Pons (tissue), 1 donor: ENCODE measurements at regions not wholly inside any gene's neighbourhood (a gene's known extent, or its start where the extent isn't known, plus 50 kb on each side); places are given as distances from the start of the nearest gene placed in this dataset.

Source experiments
- DNase-seq: peaks from one replicate; pipeline ENCODE4 v3.0.0-alpha.2; 2016; ENCODE audit warnings: low spot score

- DNase-seq, result peak; percentile 9
Observed at GRCh38 chr20:59403962-59404314, 103.5 kb downstream of the EDN3 start.

DNA sequence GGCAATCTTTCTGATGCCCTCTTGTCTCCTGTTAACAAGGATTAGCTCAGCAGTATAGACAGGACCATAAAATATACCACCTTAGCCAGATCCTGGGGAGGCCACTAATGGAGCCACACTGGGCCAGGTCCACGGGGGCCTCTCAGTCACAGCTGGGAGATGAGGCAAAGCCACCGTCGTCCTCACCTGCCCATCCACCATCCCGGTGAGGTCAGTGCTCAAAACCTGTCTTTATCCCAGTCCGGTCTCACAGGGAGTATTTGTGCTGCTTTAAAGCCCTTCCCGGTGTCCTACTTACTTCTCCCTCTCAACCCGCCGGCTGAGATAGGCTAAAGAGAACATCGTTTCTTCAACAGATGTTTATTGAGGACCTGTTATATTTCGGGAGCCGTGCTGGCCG, 104.3 kb downstream of the EDN3 start:
- DNase-seq, result no peak

- DNase-seq, result no peak
Observed at GRCh38 chr20:59405226-59406200, 105.1 kb downstream of the EDN3 start.

DNA sequence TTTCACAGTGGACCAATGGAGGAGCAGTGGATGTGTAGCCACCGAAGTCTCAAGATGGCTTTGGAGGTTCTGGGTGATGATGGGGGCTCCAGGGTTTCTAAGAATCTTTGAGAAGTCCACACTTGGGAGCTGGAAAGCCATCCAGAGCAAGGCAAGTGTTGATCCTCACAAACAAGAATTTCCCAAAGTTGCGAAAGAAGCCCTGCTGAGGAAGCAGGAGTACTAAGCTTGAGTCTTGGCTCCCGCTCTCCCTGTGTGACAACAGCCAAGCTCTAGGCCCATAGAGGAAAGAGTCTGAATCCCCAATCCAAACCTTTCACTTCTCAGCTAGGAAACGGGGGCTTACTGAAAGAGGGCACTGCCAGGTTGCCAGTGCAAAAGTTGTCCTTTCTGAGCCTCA, 106.0 kb downstream of the EDN3 start:
- no peak for DNase-seq

- DNase-seq, result no peak
Observed at GRCh38 chr20:59411170-59411569, 110.8 kb downstream of the EDN3 start.

DNA sequence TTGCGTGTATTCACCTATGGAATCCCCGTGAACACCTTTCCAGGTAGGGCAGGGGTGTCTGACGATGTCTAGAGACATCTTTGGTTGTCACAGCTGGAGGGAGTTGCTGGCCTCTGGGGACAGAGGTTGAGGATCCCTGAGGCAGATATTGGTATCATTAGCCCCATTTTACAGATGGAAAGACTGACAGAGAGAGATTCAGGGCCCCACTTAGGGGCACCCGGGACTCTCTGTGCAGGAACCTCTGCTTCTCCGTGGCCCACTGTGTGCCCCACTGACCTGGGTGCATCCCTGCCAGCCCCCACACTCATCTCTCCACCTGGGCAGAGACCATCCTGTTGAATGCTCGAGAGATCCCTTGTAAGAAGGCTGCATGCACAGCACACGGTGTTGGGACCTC, 111.2 kb downstream of the EDN3 start:
- no peak for DNase-seq

DNA sequence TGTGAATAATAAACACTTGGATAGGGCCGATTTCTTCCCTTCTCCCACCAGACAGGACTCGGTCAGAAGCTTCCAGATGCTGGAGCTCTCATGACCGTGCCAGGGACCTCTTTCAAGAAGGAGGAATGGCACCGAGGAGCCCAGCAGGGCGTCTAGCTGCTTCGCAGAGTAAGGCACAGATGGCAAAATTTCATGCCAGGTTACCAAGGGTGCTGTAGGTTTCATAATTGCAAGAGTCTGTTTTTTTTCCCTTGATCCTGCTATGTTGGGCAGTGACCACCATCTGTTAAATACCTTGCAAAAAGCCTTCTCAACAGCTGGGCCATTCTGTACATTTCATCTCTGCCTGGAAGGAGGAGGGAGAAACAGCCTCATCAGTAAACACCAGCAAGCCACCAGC, 111.8 kb downstream of the EDN3 start:
- DNase-seq, result no peak

GRCh38 chr20:59412875-59413284, 112.5 kb downstream of the EDN3 start:
- DNase-seq, result no peak

DNA sequence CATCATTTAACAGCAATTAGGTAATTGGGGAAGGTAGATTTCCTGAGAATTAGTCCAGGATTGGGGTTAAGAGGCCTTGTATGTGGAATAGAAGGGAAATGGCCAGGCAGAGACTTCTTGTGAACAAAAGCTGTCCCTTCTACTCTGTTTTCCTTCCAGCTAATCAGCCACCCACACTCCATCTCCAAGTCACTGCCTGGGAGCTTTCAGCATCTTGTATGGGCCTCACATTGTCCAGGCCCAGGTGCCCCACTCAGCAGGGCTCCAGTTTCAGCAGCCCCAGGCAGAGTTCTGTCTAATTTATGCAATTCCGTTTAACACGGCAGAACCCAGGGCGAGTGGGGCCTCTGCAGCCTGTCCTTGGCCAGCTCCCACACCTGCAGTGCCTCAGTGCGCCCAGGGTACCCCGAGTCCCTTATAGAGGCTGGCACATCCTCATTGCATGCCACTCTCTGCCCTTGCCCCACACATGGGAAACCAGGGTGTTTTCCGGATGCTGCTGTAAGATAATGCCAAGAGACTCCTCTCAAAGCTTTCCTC, 113.0 kb downstream of the EDN3 start:
- no peak for DNase-seq

DNA sequence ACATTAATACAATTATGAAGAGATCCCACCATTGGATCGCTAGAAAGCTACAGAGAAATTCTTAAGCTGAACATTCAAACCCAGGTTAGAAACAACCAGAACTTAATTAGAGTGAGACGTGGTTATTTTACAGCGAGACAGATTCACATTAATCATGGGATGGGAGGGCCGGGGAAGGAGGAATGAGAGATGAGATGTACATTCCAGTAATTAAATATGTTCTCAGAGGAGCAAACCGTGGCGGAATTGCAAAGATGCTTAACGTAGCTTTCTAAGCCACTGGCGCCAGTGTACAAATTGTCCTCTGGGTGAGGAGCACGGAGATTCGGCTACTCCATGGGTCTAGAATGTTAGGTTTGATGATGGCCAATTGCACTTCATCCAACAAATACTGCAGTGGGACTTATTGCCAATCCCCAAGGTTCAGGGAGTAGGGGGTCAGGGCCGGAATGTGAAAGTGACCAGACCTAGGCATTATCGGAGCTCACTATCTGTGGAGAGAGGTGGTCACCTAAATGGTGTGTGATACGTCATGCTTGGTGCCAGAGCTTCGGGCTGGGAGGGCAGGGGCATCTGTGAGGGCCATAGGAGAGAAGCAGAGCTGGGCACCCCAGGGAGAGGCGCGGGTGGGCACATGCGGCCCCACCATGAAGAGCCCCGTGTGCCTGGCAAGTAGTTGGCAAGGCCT, 114.7 kb downstream of the EDN3 start:
- no peak for DNase-seq

GRCh38 chr20:59416916-59417315, 116.5 kb downstream of the EDN3 start:
- DNase-seq, result no peak

GRCh38 chr20:59421089-59421488, 120.7 kb downstream of the EDN3 start:
- DNase-seq, result no peak

DNA sequence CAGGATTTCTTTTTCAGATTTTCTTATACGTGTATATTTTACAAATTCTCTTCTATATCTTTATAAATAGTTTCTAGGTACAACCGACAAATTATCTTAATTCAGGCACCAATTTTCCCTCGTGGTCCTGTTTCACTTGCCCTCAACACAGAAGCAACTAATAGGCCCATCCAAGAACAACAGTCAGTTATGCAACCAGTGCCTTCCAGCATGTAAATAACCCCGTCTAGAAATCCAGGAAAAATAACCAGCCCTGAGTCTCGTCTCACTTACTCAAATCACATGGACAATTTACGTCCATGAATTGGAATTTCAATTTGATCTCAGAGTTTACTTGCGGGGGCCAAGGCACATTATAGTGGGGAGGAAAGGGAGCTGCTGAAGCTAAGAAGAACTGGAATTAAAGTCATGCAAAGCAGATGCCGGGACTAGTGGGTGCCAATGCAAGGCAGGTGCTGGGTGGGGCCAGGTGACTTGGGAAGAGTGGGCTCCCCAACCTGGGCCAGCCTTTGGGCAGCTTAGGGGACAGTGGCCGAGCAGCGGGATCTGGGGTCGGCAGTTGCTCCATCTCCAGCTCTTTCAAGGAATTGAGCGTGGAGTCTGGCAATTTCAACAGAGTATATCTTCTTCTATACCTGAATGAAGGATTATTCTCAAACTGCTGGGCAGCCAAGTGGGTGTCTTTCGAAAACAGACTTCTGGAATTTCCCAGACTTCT, 121.7 kb downstream of the EDN3 start:
- no peak for DNase-seq

- no peak for DNase-seq
Observed at GRCh38 chr20:59422872-59423544, 122.6 kb downstream of the EDN3 start.

DNA sequence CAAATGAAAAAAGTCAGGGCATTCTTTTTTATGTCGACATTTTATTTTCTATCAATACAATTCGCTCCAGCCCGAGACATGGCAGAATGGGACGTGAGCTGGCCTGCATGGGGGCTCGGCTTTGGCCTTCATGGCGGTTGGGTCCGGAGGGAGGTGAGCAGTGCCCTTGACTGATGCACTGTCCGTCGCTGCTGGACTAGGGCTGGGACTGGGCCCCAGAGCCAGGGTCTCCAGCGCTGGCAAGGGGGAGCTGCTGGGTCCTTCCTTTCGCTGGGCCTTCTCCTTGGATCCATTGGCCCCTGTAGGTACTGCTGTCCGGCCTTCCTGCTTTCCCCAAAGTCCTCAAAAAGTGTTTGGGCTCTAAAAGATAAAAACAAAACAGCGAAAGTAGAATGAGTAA, 124.6 kb downstream of the EDN3 start:
- no peak for DNase-seq

DNA sequence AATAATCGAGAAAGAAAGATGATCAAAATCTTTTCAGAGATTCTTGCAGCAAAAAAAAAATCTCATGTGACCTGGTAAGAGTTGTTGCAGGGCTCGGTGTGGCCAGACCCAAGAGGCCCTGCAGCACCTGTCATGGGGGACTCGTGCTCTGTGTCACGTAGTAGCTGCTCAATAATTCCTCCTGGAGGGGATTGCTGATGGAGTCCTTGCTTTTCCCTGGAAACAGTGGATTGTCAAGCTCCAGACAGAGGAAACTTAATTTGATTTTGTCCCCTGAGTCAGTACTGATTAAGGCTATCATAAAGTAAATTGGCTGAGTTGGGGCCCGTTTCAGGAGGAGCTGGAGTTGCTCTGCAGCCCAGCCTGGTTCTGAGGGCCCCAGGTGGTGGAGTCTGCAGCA, 125.2 kb downstream of the EDN3 start:
- DNase-seq, result no peak

DNA sequence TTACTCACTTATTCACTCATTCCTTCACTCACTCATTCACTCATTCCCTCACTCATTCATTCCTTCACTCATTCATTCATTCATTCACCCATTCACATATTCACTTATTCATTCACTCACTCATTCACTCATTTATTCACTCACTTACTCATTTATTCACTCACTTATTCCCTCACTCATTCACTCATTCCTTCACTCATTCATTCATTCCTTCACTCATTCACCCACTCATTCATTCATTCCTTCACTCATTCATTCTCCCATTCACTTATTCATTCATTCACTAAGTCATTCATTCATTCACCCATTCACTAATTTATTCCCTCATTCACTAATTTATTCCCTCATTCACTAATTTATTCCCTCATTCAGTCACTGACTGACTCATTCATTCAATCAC, 127.6 kb downstream of the EDN3 start:
- no peak for DNase-seq

GRCh38 chr20:59428441-59429205, 128.2 kb downstream of the EDN3 start:
- no peak for DNase-seq

DNA sequence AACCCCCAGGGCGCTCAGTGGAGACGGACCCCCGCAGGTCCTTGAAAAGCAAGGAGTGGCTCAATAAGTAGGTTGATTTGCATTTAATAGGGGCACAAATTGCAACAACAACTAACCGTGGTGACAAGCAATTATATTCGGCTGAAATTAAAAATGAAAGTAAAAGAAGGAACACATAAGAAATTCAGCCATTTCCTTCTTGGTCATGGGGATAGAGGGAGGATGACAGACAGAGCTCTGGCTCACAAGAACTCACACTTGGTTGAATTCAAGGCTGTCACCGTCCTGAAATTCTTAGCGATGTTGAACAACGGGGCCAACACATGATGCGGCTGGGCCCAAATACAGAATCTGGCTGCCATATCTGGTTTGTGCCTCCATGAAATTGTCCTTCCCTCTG, 129.0 kb downstream of the EDN3 start:
- no peak for DNase-seq

DNA sequence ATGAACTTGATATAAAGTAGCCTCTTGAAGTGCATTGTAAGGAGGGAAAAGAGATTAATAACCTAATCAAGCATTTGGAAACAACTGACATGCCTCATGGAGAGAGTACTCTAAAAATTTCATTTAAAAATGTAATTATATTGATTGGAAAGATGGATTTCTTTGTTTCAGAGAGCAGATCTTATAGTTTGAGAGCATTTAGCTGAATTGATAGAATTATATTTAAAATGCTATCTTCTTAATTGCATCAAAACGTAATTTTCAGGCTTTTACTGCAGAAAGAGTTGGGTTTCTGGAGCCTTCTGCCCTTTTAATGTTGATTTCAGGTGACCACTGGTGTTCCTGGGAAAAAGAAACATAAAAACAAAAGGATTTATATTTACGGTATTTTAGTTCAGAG, 130.6 kb downstream of the EDN3 start:
- DNase-seq, result no peak

DNA sequence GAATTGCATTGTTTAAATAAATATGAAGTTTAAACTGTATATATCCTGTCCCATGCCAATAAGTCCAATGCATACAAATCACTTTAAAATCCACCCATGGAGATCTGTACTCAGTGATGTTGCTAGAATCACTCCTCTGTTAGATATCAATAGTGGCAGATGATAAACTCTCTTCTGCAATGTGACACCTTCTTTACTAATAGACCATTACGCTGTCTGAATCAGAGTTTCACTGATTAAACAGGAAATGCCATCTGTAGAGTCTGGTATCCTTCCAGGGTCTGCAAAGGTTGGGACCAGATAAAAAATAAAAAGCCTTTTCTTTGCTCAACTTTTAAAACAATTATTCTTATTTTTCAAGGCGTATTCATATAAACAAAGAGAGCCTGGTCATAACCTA, 134.5 kb downstream of the EDN3 start:
- DNase-seq, result no peak
